HG03575 (cell line): ENCODE measurements at regions not wholly inside any gene's neighbourhood (a gene's known extent, or its start where the extent isn't known, plus 50 kb on each side); places are given as distances from the start of the nearest gene placed in this dataset.
A peak's percentile ranks its signal among the peaks of the same experiment; 100 is the strongest.

Experiments used
- ATAC-seq: cut with Tn5 transposase; IDR thresholded peaks from one replicate; pipeline ENCODE4 v1.9.1; 2021; ENCODE audit not compliant: unreplicated experiment, insufficient number of reproducible peaks, low FRiP score; ENCODE audit errors: extremely low read depth

- peak; percentile 63 for ATAC-seq
Observed at GRCh38 chr5:124650147-124650561, 96.3 kb downstream of the ZNF608 start.

DNA sequence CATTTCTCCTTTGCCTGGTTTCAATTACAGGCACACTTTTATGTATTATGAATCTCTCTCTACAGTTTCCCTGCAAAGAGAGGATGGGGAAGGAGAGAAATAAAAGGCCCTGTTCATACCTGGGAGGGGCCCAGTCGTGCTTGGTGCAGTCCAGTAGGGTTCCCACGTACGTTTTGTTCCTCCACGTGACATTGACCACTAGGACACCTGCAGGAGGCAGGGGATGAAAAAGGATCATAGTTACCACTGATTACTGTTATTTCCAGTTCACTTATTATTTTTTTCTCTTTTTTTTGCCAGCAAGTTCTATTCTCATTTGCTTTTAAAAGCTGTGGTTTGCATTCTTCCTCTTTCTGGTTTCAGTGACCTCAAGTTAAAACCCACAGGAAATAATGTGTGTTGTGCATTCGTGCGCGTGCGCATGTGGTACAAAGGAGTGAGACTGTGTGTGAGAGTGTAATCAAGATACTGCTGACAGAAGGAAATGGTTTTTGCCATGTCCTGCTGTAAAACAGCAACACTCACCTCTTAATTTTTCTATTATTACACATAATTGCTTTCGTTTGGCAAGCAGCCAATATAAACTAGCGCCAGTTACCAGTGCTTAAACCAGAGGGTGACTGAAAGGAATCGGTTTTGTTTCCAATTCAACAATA is 96.8 kb downstream of the ZNF608 start:
- peak; percentile 69 for ATAC-seq

GRCh38 chr5:124648902-124649467 is 97.5 kb downstream of the ZNF608 start:
- no peak for ATAC-seq

GRCh38 chr5:124647352-124647751 is 99.1 kb downstream of the ZNF608 start:
- no peak for ATAC-seq

DNA sequence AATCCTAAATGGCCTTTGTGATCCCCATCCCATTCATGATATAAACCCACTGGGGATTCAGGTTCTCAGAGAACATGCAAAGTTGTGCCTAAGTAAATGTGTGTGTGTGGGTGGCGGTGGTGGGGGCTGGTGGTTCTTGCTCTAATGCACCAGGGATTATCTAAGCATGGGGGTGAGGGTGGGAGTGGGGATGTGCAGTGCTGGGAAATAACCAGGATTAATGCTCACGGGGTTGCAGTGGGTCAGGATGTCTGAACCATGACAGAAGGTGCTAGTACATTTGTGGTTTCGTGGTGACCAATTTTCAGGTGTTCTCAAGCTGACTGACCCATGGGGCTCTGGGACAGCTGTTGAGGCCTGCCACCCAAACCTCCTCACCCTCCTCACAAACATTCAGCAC is 101.0 kb downstream of the ZNF608 start:
- ATAC-seq, result no peak

- ATAC-seq, result no peak
Observed at GRCh38 chr5:124644582-124644981, 101.9 kb downstream of the ZNF608 start.

GRCh38 chr5:124644138-124644537 is 102.3 kb downstream of the ZNF608 start:
- no peak for ATAC-seq

DNA sequence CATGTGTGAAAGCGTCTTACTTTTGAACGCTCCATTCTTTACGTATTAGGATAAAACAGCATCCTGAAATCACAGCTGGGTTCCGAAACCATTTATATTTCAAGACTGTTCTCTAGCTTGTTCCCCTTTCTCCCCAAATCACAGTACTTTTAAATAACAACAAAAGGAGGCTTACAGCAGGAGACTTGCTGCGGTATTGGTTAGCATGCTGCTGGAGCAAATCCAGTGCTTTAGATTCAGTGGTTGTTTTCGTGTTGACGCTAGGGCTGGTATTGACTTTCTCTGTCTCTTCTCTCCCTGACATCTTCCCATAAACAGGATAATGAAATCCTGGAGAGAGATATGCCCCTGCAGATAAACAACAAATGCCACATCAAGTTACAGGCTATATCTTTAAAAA is 103.1 kb downstream of the ZNF608 start:
- ATAC-seq, result no peak

DNA sequence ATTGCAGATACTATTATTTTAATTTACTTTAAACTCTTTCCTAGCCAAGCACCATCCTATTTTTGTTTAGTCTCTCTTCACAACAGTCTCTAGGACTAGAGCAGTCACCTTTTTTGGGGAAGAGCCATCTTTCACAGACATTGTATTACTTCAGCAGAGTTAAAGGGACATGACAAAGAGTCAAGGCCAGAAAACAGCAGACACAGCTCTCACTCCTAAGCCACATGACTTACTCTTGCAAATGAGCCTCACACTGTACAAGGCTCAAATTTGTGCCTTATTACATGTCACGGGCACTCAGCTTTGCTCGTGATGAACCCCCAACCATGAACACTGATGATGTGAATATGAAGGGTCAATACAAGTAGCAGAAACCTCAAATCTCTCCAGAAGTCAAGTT is 104.3 kb downstream of the ZNF608 start:
- no peak for ATAC-seq

GRCh38 chr5:124641154-124641792 is 105.2 kb downstream of the ZNF608 start:
- no peak for ATAC-seq

DNA sequence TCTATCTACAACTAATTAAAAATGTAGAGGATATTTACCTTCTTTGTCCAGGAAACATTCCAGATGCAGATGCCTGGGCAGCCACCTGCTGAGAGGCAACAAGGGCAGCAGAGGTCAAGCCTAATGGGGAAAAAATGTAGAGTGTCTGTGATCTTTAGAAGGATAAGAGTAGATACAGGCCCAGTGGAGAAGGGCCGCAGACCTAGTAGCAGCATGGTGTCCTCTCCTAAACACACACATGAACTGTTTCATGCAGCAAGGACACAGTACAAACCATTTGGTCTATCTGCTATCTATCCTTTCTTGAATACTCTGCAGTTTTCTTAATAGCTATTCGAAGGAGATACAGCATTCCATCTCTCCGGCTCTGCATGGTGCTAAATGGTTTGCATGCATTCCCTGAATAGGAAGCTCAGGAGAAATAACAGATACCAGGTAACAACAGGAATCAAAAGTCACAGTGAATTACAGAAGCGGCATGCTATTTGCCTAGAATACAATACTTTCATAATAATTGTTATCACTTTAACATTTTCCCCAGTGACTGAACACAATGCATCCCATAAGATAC is 107.3 kb downstream of the ZNF608 start:
- ATAC-seq, result no peak

DNA sequence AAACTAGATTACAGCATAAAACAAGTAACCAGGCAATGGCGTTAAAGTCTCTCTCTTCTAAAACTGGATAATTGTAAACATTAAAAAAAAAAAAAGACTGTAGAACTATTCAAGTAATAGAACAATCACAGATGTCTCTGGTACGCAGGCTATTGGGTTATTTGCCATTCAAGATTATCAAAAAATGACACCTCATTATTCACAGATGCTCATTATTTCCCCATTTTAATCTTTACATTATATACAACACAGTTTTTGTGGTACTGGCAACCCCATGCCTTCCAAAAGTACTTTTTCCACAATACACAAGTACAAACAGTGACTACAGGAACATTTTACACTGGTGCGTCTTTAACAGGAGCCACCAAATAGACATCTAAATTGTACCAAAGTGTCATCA is 109.4 kb downstream of the ZNF608 start:
- no peak for ATAC-seq

DNA sequence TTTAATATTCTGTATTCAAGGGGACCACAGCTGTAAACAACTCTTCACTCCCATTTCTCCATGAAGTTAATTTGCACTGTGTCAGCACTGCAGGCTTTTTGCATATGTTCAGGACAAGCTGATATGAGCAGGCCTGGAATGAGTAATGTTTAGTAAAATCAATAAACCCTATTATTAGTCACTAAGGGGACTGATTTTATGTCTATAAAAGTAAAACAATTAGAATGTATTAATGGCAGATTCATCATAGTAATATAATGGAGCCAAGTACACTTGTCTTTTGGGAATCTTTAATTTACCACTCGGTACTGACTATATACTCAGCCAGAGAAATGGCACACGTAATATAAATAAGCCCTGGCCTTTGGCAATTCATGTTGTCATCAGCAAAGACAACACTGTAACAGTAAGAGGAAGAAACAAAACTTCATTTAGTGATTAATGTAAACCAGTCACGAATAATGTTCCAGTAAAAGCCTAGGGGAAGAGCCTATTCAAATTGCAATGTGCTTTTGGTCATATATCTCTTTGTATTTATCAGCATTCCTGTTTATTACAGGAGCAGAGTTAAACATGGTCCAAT is 111.6 kb downstream of the ZNF608 start:
- ATAC-seq, result no peak

DNA sequence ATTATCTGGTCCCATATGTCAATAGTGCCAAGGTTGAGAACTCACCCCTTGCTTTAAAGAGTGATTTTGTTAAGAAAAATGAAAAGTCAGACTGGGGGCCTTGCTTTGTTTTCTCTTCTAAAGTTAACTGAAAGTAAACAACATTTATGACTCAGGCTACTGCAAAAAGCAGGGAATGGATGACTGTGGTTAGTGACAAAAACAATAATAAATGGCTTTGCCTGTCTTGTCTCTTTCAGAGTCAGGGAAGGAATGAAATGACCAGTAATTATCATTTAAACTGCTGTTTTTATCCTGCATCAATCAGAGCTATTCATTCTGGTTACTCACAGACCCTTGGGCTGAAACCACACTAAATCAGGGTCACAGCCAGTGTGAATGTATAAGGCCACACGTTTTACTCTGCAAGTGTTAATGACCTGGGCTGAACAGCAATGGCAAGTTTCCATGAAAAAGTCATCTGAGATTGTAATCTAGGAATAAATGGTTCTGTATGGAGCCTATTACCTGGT is 112.2 kb downstream of the ZNF608 start:
- ATAC-seq, result no peak

DNA sequence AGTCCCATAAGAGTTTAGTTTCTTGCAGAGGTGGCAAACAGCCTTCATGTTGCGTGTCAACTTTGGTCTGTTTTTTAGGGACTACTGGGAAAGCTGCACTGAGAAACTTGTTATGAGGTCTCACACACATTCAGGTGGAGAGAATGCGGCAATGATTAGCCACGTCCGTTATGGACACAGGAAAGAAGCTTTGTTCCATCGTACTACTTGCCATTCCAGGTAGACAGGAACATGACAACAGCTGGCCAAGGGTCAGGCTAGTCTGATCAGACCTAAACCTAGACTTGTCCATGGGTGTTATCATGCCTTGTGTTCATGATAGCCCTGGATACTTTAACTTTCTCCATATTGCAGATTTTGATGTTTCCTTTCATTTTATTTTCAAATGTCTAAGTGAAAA is 113.2 kb downstream of the ZNF608 start:
- ATAC-seq, result no peak

GRCh38 chr5:124631874-124632550 is 114.4 kb downstream of the ZNF608 start:
- ATAC-seq, result no peak

- ATAC-seq, result peak; percentile 44
Observed at GRCh38 chr5:124630767-124631704, 115.4 kb downstream of the ZNF608 start.
